Thymus (tissue), 11 donors: ENCODE measurements at regions not wholly inside any gene's neighbourhood (a gene's known extent, or its start where the extent isn't known, plus 50 kb on each side); places are given as distances from the start of the nearest gene placed in this dataset.

Source experiments
- DNase-seq, 9 donors: peaks; one replicate each; pipeline ENCODE4 v3.0.0-alpha.2; 2013; ENCODE audit warnings: low spot score in 9 of 9, low read depth in 6 of 9, missing footprints in 1 of 9
- H3K27ac ChIP-seq, 2 donors: one replicate each; pipeline ENCODE4 v1.5.1; 2013; ENCODE audit warnings: control low read depth in 1 of 2, low read depth in 1 of 2, low read length in 1 of 2, mild to moderate bottlenecking in 1 of 2, moderate library complexity in 1 of 2
- H3K27me3 ChIP-seq, 2 donors: one replicate each; pipeline ENCODE4 v1.5.1; 2013; ENCODE audit warnings: low read length in 1 of 2; ENCODE audit not compliant: control insufficient read depth in 2 of 2, insufficient read depth in 1 of 2
- H3K36me3 ChIP-seq, 2 donors: one replicate each; pipeline ENCODE4 v1.5.1; 2013; ENCODE audit warnings: low read length in 1 of 2, mild to moderate bottlenecking in 1 of 2, moderate library complexity in 1 of 2; ENCODE audit not compliant: control insufficient read depth in 2 of 2, insufficient read depth in 2 of 2
- H3K4me1 ChIP-seq, 2 donors: one replicate each; pipeline ENCODE4 v1.5.1; 2013; ENCODE audit warnings: low read length in 2 of 2; ENCODE audit not compliant: control insufficient read depth in 2 of 2, insufficient read depth in 2 of 2
- H3K4me3 ChIP-seq, 2 donors: one replicate each; pipeline ENCODE4 v1.5.1; 2013; ENCODE audit warnings: low read length in 2 of 2, control low read depth in 1 of 2, mild to moderate bottlenecking in 1 of 2
- H3K9me3 ChIP-seq, 2 donors: one replicate each; pipeline ENCODE4 v1.5.1; 2013; ENCODE audit warnings: low read length in 1 of 2, mild to moderate bottlenecking in 1 of 2; ENCODE audit not compliant: control insufficient read depth in 2 of 2, insufficient read depth in 1 of 2
- WGBS: extraction: QIAGEN DNeasy Blood & Tissue Kit; methylation state at CpG from one replicate; pipeline ENCODE4 v1.1.7; 2013; 5-methylcytosine and 5-hydroxymethylcytosine counted together
- donor health status: healthy.

DNA sequence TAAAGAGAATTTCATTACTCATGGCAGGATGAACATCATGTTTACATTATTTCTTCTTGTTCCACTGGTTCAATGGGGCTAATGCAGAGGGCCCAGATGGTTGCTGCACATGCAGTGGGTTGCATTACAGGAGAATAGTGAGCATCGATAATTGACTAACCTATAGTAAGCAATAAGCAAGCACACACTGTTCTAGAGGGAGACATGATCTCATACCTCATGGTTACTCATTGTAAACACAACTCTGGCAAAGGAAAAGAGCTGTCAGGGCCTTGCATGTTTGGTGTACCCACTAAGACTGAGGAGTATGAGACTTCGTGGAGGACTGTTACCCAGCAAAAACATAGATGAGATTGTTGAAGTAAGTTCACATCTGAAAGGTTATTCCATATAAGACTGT is 885.6 kb upstream of the VRK2 start:
- no peaks in the 10 kb centered on the region for H3K27me3 ChIP-seq
- H3K27ac ChIP-seq = no peak overlapping the region
- H3K4me3 ChIP-seq = no peak overlapping the region
- no peaks in the 10 kb centered on the region for H3K36me3 ChIP-seq
- no peak for DNase-seq
- no peaks in the 10 kb centered on the region for H3K4me1 ChIP-seq
- H3K9me3 ChIP-seq = peaks cover 0 to 2% of the 10 kb centered on the region in 2 donors
- WGBS = 96% methylated on average over 2 of the region's 2 CpGs

DNA sequence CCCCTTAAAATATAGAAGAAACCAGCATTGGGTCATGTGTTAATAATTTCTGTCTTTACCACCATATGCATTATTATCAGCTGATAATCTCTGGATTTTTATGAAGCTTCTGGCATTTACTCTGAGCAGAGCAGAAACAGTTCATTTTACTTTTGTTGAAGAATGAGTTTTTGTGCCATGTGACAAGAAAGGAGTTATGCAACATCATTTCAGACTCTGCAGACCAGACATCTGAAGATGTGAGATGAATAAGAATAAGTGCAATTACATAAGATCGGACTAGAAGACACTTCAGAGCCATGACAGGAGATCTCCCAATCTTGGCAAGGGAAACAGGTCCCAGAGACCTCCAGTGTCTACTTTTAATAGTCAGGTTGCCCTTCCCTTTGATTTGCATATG is 869.4 kb upstream of the VRK2 start:
- DNase-seq = no peak
- H3K9me3 ChIP-seq = no peaks in the 10 kb centered on the region
- WGBS = 88% methylated on average over 1 of the region's 1 CpG
- H3K36me3 ChIP-seq = no peaks in the 10 kb centered on the region
- no peak overlapping the region for H3K27ac ChIP-seq
- no peaks in the 10 kb centered on the region for H3K4me1 ChIP-seq
- H3K27me3 ChIP-seq = no peaks in the 10 kb centered on the region
- no peak overlapping the region for H3K4me3 ChIP-seq

DNA sequence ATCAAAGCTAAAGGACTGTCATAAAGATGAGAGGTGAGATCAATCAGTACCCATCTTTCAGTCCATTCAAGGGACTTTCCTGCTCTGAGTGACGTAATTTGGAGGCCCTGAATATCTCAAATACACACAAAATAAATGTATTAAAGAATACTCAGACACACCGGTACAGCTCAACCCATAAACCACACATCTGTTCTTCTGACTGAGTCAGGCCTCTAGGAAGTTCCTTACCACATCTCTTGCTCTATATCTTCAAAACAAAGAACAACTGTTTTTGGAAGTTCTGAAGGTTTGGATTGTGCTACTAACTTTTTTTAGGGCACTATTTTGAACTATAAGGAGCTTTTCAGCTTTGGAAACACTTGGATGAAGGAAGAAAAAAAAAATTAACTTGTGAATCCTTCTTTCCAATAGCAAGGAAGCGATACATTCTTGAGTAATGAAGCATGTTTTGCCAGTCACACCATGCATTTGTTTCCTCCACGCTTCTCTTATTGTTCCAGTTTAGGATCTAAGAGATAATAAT is 866.5 kb upstream of the VRK2 start:
- Histone ChIP-seq H3K4me3 (no peak overlapping the region), H3K36me3 (no peaks in the 10 kb centered on the region), H3K27me3 (no peaks in the 10 kb centered on the region), H3K9me3 (no peaks in the 10 kb centered on the region), H3K4me1 (no peaks in the 10 kb centered on the region), H3K27ac (no peak overlapping the region)
- WGBS = 84% methylated on average over 4 of the region's 4 CpGs
- DNase-seq = no peak

DNA sequence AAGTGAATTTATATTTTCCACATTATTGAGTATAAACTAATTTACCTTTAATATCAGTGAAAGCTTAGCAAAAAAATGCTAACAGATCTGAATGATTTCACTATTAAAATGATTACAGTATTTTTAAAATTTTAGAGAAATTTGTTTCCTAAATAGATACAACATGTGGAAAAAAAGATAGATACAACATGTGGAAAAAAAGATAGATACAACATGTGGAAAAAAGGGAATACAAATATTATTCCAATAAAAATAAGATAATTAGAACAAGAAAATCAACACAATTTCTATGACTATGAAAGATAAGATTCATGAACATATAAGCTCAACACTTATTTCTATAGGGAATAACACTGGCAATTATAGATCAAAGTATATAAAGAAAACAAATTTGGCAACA is 865.9 kb upstream of the VRK2 start:
- H3K4me1 ChIP-seq = no peaks in the 10 kb centered on the region
- no peaks in the 10 kb centered on the region for H3K36me3 ChIP-seq
- no peaks in the 10 kb centered on the region for H3K27me3 ChIP-seq
- H3K4me3 ChIP-seq = no peak overlapping the region
- no peaks in the 10 kb centered on the region for H3K9me3 ChIP-seq
- H3K27ac ChIP-seq = no peak overlapping the region
- no peak for DNase-seq

DNA sequence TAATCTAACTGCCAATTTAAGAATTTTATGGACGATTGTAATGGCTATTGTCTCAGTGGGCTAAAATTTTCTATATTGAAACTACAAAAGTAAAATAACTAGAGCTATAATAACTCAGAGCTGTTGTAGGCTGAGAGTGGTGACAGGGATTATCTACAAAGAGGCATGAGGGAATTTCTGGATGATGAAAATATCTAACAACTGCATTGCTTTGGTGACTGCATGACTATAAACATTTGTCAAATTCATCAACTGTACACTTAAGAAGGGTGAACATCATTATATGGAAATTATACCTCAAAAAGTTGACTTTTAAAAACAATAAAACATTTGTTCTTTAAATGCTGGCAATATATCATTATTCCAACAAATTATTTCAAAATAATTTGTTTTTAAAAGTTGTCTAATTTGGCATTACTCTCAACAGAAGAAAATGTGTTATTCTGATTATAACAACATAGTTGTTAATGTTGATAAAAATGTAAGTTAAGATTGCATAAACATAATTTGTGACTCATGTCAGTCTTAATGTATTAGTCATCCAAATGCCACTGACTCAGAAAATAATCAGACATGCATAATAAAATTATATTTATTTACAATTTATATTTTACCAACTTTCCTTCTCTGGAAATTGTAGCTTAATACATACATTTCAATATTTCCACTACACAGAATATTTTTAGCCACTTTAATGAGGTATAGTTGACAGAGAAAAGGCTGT is 865.1 kb upstream of the VRK2 start:
- Histone ChIP-seq H3K27me3 (no peaks in the 10 kb centered on the region), H3K4me1 (no peaks in the 10 kb centered on the region), H3K9me3 (no peaks in the 10 kb centered on the region), H3K4me3 (no peak overlapping the region), H3K27ac (no peak overlapping the region), H3K36me3 (no peaks in the 10 kb centered on the region)
- DNase-seq = no peak
- 74% methylated on average over 1 of the region's 1 CpG for WGBS

DNA sequence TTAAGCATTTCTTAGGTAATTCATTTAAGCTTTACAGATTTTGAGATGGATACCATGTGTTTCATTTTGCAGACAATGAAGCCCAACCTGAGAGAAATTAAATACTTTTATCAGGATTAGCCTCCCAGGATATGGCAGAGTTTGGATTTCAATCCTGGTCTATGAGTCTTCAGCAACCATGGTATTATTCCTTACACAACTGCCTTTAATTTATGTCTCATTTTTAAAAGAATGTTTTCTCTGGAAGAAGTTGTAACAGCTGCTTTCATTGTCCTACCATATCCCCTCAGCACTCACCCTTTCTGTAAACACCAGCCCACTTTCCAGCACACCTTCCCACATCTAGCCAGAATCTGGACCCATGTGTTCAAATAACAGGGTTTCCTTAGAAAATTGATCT is 863.7 kb upstream of the VRK2 start:
- Histone ChIP-seq H3K4me3 (no peak overlapping the region), H3K27ac (no peak overlapping the region), H3K36me3 (no peaks in the 10 kb centered on the region), H3K4me1 (no peaks in the 10 kb centered on the region), H3K9me3 (no peaks in the 10 kb centered on the region), H3K27me3 (no peaks in the 10 kb centered on the region)
- no peak for DNase-seq

DNA sequence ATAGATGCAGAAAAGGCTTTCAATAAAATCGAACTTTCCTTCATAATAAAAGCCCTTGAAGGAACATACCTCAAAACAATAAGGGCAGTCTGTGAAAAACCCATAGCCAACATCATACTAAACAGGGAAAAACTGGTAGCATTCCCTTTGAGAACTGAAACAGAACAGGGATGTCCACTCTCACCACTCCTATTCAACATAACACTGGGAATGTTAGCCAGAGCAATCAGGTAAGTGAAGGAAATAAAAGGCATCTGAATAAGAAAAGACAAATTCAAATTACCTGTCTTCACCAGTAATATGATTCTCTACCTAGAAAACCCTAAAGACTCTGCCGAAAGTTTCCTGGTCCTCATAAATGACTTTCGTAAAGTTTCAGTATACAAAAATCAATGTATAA is 861.0 kb upstream of the VRK2 start:
- no peak for DNase-seq
- no peaks in the 10 kb centered on the region for H3K9me3 ChIP-seq
- 91% methylated on average over 3 of the region's 3 CpGs for WGBS

DNA sequence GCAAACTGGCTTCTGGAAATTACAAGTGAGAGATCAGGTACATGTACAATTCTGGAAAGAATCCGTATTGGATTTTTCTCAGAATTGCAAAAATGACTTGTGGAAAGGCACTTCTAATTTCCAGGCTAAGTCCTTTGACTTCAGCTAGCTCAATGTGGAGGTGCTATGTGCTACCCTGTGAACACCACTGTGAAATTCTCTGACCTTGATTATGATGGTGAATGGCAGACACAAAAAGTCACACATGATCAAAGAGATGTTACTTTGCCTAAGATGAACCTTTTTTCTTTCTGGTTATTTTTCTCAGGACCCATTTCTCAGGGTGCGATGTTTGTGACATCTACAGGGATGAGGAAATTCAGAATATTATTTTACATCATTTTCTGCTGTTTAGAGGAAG is 856.6 kb upstream of the VRK2 start:
- peak in 5 of 9 donors; percentile 3 to 18 (median 8) for DNase-seq
- H3K36me3 ChIP-seq = no peaks in the 10 kb centered on the region
- H3K27me3 ChIP-seq = no peaks in the 10 kb centered on the region
- no peak overlapping the region for H3K4me3 ChIP-seq
- H3K9me3 ChIP-seq = no peaks in the 10 kb centered on the region
- 93% methylated on average over 2 of the region's 2 CpGs for WGBS
- no peak overlapping the region for H3K27ac ChIP-seq
- H3K4me1 ChIP-seq = no peaks in the 10 kb centered on the region

More for the DNA sequence above, 861.0 kb upstream of the VRK2 start:
- no peaks in the 10 kb centered on the region for H3K27me3 ChIP-seq
- H3K36me3 ChIP-seq = no peaks in the 10 kb centered on the region
- H3K27ac ChIP-seq = no peak overlapping the region
- H3K4me3 ChIP-seq = no peak overlapping the region
- no peaks in the 10 kb centered on the region for H3K4me1 ChIP-seq

DNA sequence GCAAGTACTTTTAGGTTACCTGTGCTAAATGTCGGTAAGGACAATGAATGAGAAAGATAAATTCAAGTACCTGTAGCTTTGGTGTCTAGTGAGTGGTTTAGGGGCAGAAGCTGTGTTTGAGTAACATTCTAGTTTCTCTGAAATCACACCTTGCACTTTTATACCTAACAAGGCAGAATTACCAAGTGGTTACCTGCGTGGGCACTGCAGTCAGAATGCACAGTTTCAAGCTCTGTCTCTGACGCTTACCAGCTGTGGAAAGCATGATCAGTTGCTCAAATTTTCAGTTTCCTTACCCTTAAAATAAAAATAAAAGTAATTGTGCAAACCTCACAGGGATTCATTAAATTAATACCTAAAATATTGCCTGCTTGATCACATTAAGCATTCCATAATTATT is 846.9 kb upstream of the VRK2 start:
- Histone ChIP-seq H3K36me3 (no peaks in the 10 kb centered on the region), H3K4me3 (no peak overlapping the region), H3K27me3 (no peaks in the 10 kb centered on the region), H3K9me3 (no peaks in the 10 kb centered on the region), H3K4me1 (no peaks in the 10 kb centered on the region), H3K27ac (no peak overlapping the region)
- 97% methylated on average over 3 of the region's 3 CpGs for WGBS
- DNase-seq = no peak
